ENCODE measurements at regions not wholly inside any gene's neighbourhood (a gene's known extent, or its start where the extent isn't known, plus 50 kb on each side); places are given as distances from the start of the nearest gene placed in this dataset.

DNA sequence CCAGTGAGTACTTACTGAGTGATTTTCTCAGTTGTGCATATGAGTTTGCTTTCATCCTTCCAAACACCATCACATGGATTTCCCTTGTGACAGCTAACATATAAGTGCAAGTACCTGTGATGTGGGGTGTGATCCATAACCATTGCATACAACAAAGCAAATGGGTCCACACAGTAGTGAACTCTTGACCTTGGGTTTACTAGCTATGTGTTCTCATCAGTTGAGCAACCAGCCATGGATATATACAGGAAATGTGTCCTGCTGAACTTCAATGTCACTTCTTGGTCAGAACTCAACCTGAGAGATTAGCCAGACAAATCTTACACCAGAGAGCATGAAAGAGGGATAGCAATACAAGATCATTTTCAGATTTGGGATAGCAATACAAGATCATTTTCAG lies 420.9 kb upstream of the KCNH7 start:
- DNase-seq = no peak

DNA sequence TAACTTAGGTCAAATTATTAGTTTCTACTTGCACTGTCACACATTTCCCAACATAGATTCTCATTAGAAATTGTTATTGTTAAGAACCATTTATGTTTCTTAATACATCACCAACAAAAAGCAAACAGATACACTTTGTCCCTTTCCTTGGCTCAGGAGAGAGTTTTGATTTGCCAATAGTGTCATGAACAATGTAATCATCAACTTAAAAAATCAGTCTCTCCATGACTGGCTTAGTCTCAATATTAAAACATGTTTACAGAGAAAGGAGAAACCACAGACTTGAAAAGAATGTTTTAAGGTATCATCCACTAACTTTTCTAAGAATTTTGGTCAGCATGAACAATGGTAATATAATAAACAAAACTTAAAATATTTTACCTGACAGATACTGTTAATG lies 416.5 kb upstream of the KCNH7 start:
- no peak for DNase-seq

DNA sequence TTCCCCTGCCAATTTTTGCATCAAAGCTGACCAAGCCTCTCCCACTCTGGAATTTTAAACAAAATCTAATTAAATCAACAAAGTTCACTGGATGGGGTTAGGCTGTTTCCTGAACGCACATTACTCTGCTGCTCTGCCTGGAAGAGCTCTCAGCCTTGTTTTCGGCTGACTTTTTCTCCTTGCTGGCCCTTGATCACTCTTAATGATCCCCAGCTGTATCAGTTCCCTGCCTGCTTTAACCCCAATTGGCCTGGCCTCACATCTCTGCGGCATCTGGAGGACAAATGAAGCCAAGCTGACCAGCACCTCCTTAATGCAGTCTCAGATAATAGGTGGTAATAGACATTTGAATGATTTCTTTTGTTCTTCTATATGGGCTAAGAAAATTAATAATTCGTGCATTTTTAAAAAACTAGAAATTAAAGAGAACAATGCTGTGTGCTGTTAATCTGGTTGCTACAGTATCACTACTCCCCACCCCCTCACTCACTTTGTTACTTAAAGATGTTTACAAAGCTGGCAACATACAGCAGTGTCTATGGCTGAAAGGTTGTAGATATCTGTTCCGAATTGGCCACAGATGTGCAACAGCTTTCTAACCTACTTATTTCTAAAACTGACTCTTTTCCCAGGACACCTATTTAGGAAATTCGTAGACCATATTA lies 415.2 kb upstream of the KCNH7 start:
- no peak for DNase-seq

DNA sequence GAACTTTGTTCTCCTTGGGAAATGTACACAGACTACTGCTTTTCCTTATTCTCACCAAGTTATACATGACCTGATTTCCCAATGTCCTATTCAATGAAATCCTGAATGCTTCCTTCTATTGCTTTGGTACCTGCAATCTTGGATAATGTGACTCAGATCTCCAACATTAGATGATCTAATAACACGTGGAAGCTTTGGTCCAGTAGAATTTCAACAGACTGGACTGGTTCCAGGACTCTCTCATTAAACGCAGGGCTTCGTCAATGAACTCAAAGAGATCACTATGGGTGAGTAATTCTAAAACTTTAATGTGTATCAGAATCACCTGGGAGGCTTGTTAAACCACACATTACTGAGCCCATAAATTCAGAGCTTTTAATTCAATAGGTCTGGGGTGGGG lies 413.6 kb upstream of the KCNH7 start:
- DNase-seq = no peak

DNA sequence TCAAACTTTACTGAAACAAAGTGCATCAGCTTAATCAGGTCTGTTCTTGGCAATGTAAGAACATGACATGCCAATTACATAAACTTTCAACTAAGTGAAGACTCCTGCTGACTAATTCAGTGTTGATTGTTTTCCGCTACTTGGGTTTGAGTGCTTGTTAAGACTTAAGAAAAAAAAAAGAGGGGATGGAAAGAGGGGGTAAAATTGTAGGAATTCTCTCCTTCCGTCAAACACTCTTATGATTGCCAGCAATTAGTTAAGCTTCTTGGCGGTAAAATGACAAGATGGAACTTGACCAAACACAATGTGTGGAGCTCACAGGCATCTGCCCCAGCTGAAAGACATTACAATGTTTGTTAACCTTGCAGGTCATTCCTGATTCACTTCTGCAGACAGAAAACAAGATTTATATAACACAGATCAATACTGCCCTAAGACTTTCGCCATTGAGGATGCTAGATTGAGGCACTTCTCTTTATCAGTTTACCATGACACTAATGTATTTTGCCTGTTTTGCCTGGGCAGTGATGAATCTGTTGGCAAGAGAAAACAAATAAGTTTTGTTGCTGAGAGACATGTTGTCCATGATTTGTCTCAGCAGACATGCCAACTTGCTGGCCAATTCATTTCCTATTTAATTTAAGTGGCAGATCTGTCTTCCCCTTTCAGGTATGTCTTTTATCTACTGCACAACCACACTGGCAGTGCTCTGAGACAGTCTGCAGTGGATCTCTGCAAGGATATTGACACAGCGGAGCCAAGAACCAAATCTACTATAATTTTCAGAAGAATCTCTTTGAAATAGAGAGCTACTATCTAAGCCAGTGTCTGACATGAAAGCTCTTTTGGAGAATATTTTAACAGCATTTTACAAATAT lies 410.0 kb upstream of the KCNH7 start:
- no peak for DNase-seq

DNA sequence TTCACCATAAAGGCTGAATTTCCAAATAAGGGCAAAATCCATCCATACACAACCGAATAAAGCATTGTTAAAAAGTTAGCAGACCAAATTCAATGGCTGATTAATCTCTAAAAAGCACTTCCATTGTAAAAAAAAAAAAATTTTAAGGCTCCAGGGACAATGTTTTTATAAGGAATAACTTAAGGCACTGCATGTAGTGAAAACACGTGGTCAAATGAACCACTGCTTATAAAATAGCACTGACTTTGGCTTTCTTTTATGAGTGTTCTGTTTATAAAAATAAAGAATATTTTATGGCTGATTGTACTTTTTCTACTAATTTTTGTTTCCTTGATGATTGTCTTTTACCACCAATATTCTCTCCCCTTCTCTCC lies 409.3 kb upstream of the KCNH7 start:
- DNase-seq = no peak

DNA sequence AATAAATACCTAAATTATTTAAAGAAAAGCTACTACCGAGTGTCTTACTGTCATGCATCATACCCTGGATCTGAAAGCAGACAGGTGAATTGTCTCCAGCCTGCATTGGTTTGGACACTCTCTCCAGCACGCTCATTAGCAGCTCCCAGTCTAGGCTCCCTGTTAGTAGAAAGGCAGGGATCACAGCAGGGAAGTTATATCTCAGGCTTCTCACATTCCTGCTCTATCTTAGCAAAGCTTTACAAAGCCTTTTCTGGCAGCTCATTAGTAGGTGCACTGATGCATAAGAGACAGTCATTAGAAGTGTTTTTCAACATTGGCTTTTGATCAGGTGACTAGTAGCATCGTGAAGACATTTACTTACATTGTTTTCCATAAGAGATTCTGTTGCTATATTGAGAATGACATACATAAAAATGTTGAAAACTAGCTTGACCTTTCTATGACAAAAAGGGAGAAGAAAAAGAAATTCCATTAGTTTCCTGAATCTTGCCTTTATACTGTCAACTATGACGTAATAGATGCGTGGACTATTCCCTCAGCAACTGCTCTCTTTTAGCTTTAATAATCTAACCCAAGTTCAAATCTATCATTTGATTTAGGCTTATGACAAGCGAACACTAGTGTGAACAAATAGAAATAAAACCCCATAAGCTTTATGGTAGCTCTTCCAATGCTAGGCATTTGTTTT lies 408.7 kb upstream of the KCNH7 start:
- no peak for DNase-seq

DNA sequence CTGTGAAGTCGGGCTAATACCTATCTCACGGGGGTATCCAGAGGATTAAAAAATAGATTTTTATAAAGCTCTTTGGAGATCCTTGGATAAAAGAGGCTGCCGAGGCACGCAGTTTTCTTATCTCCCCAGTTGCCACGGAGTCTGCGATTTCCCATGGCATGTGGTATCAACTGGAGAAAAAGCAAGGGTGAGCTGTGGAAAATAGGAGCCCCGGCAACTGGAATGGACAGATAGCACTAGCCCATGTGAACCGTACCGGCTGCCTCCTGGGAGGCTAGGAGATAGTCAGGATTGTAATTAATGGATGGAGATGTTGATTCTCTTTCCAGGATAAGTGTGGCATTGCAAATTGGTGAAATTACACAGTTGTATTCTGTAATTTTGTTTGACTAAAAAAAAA lies 407.6 kb upstream of the KCNH7 start:
- DNase-seq = no peak

DNA sequence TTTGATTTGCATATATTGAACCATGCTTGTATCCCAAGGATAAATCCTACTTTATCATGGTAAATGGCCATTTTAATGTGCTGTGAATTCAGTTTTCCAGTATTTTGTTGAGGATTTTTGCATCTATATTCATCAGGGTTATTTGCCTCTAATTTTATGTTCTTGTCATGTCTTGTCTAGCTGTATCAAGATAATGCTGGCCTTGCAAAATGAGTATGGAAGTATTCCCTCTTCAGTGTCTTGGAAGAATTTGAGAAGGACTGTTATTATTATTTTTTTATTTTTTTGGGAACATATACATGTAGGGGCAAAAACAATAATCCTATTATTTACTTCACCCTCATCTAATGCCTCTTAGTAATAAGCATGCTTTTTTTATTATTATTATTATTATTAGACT lies 398.0 kb upstream of the KCNH7 start:
- no peak for DNase-seq

DNA sequence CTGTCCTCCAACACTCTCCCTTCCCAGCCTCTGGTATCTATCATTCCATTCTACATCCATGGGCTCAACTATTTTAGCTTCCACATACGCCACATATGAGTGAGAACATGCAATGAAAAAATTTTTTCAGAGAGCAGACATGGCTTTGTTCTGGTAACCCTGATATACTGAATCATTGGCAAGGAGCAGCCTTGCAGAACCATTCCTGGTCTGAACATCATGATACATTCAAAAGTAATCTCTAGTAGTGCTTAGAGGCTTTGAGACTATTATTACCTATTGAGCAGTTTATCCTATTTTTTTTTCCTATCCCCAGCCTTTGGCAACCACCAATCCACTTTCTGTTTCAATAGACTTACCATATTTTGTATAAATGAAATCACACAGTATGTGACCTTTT lies 393.1 kb upstream of the KCNH7 start:
- DNase-seq = no peak

DNA sequence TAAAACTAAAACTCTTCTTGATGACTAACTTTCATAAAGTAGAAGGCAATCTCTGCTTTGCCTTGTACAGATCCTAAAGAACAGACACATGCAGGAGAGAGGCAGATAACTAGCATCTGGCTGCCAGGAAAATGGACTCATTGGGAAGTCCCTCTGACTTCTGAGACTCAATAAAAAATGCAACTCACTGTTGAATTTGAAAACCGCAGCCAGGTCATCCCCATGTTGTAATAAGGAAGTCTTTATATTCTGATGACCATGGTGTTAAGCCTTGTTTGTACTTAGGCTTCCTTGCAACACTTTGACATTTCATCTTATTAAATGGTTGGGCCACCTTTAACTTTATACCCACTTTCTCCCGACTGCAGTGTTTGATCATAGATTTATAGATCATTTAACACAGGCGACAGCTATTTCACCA lies 375.1 kb upstream of the KCNH7 start:
- no peak for DNase-seq

DNA sequence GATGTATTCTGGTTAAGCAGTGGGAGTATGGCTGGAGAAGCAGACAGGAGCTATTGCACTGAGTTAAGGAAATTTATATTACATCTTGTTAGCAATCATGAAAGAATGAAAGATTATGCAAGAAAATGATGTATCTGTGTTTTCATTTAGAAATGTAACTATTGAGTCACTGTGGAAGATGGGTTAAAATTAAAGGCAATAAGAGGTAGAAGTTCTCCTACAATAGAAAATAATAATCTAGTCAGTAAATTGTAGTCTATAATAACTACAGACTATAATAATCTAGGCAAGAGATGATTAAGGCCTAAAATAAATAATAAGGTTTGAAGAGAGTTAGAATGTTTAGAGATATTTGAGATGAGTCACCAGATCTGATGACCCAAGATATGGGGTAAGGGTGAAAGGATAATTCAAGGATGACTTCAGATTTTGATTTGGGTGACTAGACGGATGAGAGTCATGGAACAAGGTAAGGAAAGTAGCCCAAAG lies 371.9 kb upstream of the KCNH7 start:
- DNase-seq = no peak

DNA sequence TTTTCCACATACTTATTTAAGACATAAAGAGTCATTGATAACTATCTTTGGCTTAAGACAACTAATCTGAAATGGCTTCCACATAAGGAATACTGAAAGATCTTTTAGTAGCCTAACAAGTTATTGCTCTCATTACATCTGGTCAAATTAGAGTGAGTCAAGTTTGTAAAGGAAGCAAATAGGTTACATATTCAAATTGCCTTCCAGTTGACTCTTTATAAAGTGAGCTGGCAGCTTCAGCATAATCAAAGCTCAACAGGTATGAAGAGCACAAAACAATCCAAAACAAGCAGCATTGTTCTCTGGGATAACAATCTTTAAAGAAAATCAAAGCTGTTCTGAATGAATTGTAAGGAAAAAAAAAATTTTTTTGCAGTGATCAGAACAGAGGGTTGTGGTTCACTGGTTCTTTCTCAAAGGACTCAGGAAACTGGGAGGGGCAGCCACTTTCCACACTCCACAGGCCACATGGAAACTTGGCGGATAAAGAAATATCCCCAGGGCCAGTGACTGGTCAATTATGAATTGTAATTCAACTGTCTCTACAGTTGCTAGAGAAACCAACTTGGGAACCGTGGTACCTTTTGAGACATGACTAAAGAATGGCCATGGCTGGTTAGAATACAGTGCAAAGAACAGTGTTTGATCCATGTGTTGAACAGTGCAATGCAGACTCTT lies 369.3 kb upstream of the KCNH7 start:
- DNase-seq = no peak

DNA sequence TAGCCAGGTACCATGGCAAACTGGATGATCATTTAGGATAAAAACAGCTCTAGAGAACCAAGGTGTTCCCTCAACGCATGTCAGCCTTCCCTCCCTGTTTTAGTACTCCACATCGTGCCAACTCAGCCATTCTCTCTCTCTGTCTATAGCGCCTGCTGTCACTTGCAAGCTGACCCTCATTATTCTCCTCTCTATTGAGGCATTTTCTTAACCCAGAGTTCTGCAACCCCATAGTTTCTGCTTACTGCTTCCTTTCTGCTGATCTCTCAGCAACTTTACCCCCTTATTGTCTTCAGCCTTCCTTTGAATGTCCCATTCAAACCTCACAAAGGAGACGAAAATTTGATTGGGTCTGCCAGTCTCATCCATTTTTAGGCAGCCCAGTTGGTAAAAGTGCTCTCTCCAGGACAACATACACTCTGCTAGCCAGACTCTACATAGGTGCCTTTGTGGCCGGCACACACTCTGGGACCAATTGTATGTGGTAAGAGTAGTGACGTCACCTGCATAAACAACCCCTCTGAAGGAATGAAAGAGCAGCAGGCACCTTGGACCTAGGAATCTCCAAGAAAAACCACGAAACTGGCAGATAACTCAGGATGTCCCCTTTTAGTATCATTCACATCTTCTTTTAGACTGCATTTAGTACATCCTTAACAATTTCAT lies 367.2 kb upstream of the KCNH7 start:
- no peak for DNase-seq

DNA sequence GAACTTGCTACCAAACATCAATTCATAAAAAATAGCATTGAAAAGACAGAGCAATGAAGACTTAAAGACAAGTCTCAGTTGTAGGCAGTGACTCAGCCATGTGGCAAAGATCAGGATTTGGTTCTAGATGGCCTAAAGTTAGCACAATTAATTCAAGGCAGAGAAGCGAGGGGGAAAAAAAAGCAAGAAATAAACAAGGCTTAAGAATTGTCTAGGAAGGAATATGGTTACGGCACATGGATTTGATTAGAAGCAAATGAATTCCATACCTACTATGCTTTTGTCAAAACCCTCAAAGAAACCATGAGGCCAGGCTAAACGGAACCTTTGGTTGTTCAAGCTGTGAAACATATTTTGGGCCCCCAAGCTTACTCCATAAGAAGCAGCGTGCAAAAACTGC lies 362.2 kb upstream of the KCNH7 start:
- DNase-seq = no peak

DNA sequence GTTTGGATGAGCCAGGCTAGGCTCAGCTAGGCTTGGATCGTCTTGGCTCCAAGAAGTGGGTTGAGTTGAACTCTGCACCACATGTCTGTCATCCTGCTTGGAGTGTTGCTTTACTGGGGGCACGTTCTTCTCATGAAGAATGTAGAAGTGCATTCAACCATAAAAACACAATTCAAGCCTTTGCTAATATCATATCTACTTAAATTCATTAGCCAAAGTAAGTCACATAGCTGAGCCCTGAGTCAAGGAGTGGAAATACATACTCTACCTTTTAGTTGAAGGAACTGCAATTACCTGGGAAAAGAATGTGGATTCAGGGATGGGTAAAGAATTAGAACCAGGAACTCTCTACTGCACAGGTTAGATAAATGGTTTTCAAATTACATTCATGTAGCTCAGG lies 360.4 kb upstream of the KCNH7 start:
- no peak for DNase-seq

DNA sequence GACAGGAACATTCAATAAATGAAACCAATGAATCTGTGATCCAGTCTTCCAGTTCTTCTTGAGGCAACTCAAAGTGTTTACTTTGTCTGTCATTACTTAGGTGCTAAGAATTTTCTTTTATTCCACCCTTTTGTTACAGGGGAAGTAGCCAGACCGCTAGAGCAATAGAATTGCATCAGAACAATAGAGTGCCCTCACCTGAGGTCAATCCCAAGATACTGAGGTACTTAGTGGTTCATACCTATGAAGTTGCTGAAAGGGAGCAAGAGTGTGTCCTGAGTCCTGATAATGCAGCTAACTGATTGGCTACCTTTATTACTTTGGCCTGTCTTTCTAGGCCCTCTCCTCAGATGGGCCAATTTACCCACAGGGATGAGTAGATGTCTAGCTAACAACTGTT lies 359.4 kb upstream of the KCNH7 start:
- no peak for DNase-seq

DNA sequence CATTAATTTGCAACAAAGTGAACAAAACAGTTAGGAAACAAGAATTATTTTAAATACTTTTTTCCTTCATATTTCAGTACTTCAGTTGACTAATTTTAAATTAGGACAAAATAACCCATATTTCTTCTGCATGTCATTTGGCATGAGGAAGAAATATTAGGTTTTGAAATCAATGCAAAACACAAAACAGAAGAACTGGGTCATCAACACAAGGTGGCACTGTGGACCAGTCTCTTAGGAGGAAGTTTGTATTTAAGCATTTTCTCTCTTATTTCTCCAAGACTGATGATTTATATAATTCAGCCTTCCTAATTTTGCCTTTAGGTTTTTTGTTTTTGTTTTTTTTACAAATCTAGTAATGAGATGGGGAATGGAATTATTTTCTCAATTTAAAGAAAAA lies 352.8 kb upstream of the KCNH7 start:
- DNase-seq = no peak

DNA sequence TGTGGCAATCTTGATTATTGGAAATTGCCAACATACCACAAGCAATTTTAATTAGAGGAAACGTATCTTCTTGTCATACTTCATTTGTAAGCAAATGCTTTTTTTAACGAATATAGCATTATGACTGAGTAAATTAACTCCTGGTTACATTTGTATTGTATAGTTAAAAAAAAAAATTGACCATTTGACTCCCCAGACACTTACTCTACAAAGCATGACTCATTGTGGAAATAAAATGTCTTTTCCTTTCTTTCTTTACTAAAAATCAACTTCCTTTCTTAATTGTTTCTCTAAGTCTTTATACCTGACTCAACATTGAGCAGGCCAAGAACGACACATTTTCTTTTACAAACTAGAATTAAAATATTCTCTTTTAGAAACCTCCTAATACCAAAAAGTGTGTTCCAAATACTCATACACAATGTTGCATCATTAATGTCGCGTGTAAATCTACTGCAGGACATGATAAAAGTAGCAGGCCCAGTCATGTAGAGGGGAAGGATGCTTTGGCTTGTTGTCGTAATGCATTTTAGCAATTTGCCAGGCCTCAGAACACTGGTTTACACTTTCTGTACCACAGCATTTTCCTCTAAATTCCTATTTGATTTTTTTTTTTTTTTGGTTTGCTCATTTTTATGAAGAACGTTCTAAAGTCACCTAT lies 349.6 kb upstream of the KCNH7 start:
- DNase-seq = no peak

DNA sequence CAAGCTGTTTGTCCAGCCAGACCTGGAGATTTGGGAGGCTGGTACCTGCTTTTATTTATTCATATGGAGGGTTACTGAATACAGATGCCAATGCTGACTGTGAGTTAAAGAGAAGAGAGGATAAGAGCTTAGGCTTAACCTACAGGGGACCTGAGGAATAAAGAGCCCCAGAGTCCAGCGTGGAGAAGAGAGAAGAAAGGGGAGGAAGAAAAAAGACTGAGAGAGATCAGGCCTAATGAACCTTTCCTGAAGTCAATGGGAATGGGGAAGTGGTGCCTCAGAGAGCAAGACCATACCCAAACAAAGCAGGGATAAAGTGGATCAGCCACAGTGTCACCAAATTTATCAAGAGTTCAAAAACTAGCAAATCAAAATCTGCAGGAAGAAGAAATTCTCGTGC lies 348.6 kb upstream of the KCNH7 start:
- DNase-seq = no peak

DNA sequence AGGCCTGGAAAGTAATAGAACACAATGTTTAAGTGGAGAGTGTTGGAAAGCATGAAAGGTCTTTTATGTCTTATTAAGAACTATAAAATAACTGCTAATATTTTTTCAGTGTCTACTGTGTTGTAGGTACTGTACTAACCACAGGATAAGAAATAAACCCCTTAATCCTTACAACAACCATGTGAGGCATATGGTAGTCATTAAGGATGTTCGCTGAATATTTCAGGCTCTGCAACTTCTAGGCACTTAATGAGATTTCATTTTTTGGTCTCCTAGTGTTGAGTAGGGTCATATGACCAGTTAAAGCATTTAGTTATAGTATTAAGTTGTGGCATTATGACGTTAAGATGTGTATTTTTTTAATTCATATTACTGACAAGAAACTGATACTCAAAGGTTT lies 346.6 kb upstream of the KCNH7 start:
- DNase-seq = no peak

DNA sequence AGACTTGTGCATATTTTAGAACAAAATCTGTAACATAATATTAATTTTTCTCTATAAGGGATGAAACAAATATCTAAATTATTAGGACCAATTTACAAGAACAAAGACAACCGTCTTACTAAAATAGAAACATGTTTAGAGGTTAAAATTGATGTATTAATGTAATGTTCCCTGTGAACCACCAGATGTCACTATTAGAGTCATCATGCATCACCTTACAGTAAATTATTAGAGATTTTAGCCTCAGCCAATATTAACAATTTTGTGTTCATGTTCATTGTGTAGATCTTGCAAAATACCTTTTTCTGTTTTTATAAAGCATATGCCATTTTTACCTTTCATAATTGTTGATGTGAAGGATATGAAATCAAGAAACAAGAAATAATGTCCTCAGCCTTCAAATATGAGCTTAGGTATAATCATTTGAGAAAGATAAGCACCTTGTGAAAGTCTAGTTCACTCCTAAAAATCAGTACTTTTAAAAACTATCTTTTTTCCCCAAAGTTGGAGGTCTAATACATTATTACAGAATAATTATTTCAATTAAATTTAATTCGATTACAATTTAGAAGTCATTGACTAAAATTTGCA lies 344.3 kb upstream of the KCNH7 start:
- no peak for DNase-seq
